ENCODE measurements at regions not wholly inside any gene's neighbourhood (a gene's known extent, or its start where the extent isn't known, plus 50 kb on each side); places are given as distances from the start of the nearest gene placed in this dataset.

GRCh38 chr6:139474145-139475108 is 100.0 kb upstream of the CITED2 start:
- no peaks in the 10 kb centered on the region for H3K27me3 ChIP-seq
- H3K27ac ChIP-seq = peak overlapping the region in 2 of 12 donors; percentile 27 to 75
- intact Hi-C loops (cut with DNase I) = no loop called here
- WGBS, 4 donors = 45 to 62% (median 54%) methylated on average over 7 of the region's 7 CpGs
- TF ChIP-seq POLR2A (IDR thresholded peaks at IDR 0.05) (no peak), CTCF (IDR thresholded peaks at IDR 0.05) (no peak)
- no peaks in the 10 kb centered on the region for H3K36me3 ChIP-seq
- peak overlapping the region in 5 of 12 donors; percentile 1 to 34 (median 29) for H3K4me3 ChIP-seq
- H3K9me3 ChIP-seq = no peaks in the 10 kb centered on the region
- H3K4me1 ChIP-seq = peaks cover 0 to 29% (median 3%) of the 10 kb centered on the region in 12 donors
- DNase-seq (no peak), ATAC-seq (no peak)

GRCh38 chr6:139473731-139474130 is 99.3 kb upstream of the CITED2 start:
- intact Hi-C loops (cut with DNase I) = no loop called here
- TF ChIP-seq POLR2A (IDR thresholded peaks at IDR 0.05) (no peak), CTCF (IDR thresholded peaks at IDR 0.05) (no peak)
- Histone ChIP-seq H3K27me3 (no peaks in the 10 kb centered on the region), H3K9me3 (no peaks in the 10 kb centered on the region), H3K4me1 (peaks cover 0 to 29% (median 3%) of the 10 kb centered on the region in 12 donors), H3K36me3 (no peaks in the 10 kb centered on the region), H3K4me3 (peak overlapping the region in 3 of 12 donors; percentile 29 to 34 (median 30)), H3K27ac (peak overlapping the region in 2 of 12 donors; percentile 27 to 75)
- no peak for DNase-seq
- ATAC-seq = no peak
- 68 to 79% (median 71%) methylated on average over 2 of the region's 2 CpGs for WGBS, 4 donors

- DNase-seq (peak in 1 of 5 donors; percentile 33), ATAC-seq (peak in 3 of 4 donors; percentile 26 to 49 (median 41))
- Histone ChIP-seq H3K4me1 (peaks cover 0 to 29% (median 3%) of the 10 kb centered on the region in 12 donors), H3K4me3 (peak overlapping the region in 2 of 12 donors; percentile 3 to 30), H3K27me3 (no peaks in the 10 kb centered on the region), H3K9me3 (no peaks in the 10 kb centered on the region), H3K27ac (peak overlapping the region in 1 of 12 donors; percentile 75), H3K36me3 (no peaks in the 10 kb centered on the region)
- intact Hi-C loops (cut with DNase I) = no loop called here
- no peak for TF ChIP-seq POLR2A (IDR thresholded peaks at IDR 0.05)
- no peak for TF ChIP-seq CTCF (IDR thresholded peaks at IDR 0.05)
- WGBS, 4 donors = 76 to 82% (median 77%) methylated on average over 14 of the region's 14 CpGs
These were observed 98.8 kb upstream of the CITED2 start for GRCh38 chr6:139473231-139473701.

GRCh38 chr6:139472351-139473015 is 98.0 kb upstream of the CITED2 start:
- Histone ChIP-seq H3K4me1 (peaks cover 0 to 29% (median 3%) of the 10 kb centered on the region in 12 donors), H3K27me3 (no peaks in the 10 kb centered on the region), H3K4me3 (no peak overlapping the region), H3K36me3 (no peaks in the 10 kb centered on the region), H3K9me3 (no peaks in the 10 kb centered on the region), H3K27ac (peak overlapping the region in 2 of 12 donors; percentile 46 to 75)
- TF ChIP-seq CTCF (IDR thresholded peaks at IDR 0.05) = no peak
- no peak for TF ChIP-seq POLR2A (IDR thresholded peaks at IDR 0.05)
- no peak for DNase-seq
- intact Hi-C loops (cut with DNase I) = no loop called here
- WGBS, 4 donors = 75 to 86% (median 80%) methylated on average over 12 of the region's 12 CpGs
- ATAC-seq = peak in 2 of 4 donors; percentile 22 to 33

All from heart left ventricle (tissue), 16 donors.